ENCODE measurements at regions not wholly inside any gene's neighbourhood (a gene's known extent, or its start where the extent isn't known, plus 50 kb on each side); places are given as distances from the start of the nearest gene placed in this dataset.

DNA sequence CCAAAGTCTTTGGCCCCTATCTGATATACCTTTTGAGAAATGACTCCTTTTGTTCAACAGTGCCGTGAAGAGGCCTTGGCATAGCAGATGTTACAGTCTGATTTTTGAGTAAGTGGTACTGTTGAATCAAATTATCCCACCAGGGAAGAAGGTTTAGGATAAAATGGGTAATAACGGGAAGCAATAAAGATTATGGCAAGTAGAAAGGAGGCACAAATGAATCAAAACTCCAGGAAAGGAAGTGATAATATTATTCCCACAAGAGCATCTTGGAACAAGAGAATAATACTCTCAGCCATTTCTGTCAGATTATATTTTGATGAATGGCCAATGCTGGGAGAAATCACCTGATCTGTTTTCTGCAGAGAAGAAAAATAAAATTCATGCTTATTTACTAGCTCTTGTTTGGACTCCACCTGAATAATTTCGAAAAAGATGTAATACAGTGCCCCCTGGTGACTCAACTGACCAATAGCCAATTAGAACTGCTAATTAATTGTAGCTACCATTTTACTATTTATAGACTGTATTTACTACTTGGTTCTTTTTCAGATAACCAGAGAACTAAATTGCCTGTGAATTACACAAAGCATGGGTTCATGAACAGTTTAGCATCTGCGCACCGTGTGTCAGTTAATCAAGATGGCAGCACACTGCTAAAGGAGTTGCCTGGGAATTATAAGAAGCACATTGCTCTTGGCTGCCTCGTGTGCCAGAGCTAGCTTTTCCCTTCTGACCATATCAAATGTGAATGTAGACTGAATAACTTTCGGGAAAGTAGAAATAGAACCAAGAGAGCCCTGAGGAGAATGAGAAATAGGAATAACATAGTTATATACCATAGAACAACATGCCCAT is 78.5 kb upstream of the TRDN start:
- TF ChIP-seq, protein P1, sequence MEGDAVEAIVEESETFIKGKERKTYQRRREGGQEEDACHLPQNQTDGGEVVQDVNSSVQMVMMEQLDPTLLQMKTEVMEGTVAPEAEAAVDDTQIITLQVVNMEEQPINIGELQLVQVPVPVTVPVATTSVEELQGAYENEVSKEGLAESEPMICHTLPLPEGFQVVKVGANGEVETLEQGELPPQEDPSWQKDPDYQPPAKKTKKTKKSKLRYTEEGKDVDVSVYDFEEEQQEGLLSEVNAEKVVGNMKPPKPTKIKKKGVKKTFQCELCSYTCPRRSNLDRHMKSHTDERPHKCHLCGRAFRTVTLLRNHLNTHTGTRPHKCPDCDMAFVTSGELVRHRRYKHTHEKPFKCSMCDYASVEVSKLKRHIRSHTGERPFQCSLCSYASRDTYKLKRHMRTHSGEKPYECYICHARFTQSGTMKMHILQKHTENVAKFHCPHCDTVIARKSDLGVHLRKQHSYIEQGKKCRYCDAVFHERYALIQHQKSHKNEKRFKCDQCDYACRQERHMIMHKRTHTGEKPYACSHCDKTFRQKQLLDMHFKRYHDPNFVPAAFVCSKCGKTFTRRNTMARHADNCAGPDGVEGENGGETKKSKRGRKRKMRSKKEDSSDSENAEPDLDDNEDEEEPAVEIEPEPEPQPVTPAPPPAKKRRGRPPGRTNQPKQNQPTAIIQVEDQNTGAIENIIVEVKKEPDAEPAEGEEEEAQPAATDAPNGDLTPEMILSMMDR (conservative IDR thresholded peaks at IDR 0.05; ENCODE audit: low read depth in 2 of 2) = peak; percentile 71 to 97
- TF ChIP-seq, protein P2, sequence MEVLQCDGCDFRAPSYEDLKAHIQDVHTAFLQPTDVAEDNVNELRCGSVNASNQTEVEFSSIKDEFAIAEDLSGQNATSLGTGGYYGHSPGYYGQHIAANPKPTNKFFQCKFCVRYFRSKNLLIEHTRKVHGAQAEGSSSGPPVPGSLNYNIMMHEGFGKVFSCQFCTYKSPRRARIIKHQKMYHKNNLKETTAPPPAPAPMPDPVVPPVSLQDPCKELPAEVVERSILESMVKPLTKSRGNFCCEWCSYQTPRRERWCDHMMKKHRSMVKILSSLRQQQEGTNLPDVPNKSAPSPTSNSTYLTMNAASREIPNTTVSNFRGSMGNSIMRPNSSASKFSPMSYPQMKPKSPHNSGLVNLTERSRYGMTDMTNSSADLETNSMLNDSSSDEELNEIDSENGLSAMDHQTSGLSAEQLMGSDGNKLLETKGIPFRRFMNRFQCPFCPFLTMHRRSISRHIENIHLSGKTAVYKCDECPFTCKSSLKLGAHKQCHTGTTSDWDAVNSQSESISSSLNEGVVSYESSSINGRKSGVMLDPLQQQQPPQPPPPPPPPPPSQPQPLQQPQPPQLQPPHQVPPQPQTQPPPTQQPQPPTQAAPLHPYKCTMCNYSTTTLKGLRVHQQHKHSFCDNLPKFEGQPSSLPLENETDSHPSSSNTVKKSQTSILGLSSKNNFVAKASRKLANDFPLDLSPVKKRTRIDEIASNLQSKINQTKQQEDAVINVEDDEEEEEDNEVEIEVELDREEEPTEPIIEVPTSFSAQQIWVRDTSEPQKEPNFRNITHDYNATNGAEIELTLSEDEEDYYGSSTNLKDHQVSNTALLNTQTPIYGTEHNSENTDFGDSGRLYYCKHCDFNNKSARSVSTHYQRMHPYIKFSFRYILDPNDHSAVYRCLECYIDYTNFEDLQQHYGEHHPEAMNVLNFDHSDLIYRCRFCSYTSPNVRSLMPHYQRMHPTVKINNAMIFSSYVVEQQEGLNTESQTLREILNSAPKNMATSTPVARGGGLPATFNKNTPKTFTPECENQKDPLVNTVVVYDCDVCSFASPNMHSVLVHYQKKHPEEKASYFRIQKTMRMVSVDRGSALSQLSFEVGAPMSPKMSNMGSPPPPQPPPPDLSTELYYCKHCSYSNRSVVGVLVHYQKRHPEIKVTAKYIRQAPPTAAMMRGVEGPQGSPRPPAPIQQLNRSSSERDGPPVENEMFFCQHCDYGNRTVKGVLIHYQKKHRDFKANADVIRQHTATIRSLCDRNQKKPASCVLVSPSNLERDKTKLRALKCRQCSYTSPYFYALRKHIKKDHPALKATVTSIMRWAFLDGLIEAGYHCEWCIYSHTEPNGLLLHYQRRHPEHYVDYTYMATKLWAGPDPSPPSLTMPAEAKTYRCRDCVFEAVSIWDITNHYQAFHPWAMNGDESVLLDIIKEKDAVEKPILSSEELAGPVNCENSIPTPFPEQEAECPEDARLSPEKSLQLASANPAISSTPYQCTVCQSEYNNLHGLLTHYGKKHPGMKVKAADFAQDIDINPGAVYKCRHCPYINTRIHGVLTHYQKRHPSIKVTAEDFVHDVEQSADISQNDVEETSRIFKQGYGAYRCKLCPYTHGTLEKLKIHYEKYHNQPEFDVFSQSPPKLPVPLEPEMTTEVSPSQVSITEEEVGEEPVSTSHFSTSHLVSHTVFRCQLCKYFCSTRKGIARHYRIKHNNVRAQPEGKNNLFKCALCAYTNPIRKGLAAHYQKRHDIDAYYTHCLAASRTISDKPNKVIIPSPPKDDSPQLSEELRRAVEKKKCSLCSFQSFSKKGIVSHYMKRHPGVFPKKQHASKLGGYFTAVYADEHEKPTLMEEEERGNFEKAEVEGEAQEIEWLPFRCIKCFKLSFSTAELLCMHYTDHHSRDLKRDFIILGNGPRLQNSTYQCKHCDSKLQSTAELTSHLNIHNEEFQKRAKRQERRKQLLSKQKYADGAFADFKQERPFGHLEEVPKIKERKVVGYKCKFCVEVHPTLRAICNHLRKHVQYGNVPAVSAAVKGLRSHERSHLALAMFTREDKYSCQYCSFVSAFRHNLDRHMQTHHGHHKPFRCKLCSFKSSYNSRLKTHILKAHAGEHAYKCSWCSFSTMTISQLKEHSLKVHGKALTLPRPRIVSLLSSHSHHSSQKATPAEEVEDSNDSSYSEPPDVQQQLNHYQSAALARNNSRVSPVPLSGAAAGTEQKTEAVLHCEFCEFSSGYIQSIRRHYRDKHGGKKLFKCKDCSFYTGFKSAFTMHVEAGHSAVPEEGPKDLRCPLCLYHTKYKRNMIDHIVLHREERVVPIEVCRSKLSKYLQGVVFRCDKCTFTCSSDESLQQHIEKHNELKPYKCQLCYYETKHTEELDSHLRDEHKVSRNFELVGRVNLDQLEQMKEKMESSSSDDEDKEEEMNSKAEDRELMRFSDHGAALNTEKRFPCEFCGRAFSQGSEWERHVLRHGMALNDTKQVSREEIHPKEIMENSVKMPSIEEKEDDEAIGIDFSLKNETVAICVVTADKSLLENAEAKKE (CRISPR knock-in tag; IDR thresholded peaks at IDR 0.05) = no peak
- no peak for TF ChIP-seq EZH2phosphoT487 (IDR thresholded peaks at IDR 0.05; ENCODE audit: unreplicated experiment)
- no peak for TF ChIP-seq POLR2AphosphoS5 (IDR thresholded peaks at IDR 0.05; ENCODE audit: low read depth)
- TF ChIP-seq CREB1 (CRISPR knock-in tag; IDR thresholded peaks at IDR 0.05; ENCODE audit: low read depth) = no peak
- no peak for TF ChIP-seq EZH2 (IDR thresholded peaks at IDR 0.05; ENCODE audit: low read depth, unreplicated experiment)
- TF ChIP-seq, protein P3, sequence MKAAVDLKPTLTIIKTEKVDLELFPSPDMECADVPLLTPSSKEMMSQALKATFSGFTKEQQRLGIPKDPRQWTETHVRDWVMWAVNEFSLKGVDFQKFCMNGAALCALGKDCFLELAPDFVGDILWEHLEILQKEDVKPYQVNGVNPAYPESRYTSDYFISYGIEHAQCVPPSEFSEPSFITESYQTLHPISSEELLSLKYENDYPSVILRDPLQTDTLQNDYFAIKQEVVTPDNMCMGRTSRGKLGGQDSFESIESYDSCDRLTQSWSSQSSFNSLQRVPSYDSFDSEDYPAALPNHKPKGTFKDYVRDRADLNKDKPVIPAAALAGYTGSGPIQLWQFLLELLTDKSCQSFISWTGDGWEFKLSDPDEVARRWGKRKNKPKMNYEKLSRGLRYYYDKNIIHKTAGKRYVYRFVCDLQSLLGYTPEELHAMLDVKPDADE (IDR thresholded peaks at IDR 0.05) = no peak
- TF ChIP-seq JUNB (IDR thresholded peaks at IDR 0.05; ENCODE audit: unreplicated experiment) = no peak

Data from GM23338 (cell line).